Keratinocyte (primary cell): ENCODE measurements at regions not wholly inside any gene's neighbourhood (a gene's known extent, or its start where the extent isn't known, plus 50 kb on each side); places are given as distances from the start of the nearest gene placed in this dataset.

Source experiments
- DNase-seq: peaks from one replicate; pipeline ENCODE4 v3.0.0-alpha.2; 2011; ENCODE audit warnings: low read depth, missing footprints, low spot score
- FAIRE-seq: peaks from 2 replicates; lab custom pipeline; 2011; peaks lifted over from hg19 to GRCh38; lab: Jason Lieb, UNC
- H2AFZ ChIP-seq: 2 replicates; pipeline ENCODE4 v1.6.0; 2012; ENCODE audit warnings: low read length, control low read depth, inconsistent platforms; ENCODE audit not compliant: control insufficient read depth
- H3K27ac ChIP-seq: 2 replicates; pipeline ENCODE4 v1.5.1; 2011; ENCODE audit warnings: low read length; ENCODE audit not compliant: control insufficient read depth, insufficient read depth
- H3K27me3 ChIP-seq: 3 replicates; pipeline ENCODE4 v1.6.0; 2011; ENCODE audit warnings: low read length; ENCODE audit not compliant: control insufficient read depth, insufficient read depth; ENCODE audit errors: extremely low read depth
- H3K36me3 ChIP-seq, 2 experiments: 2 replicates in 1 of 2; 3 replicates in 1 of 2; pipeline ENCODE4 v1.5.1; 2011; ENCODE audit warnings: low read length in 2 of 2, mild to moderate bottlenecking in 1 of 2; ENCODE audit not compliant: control insufficient read depth in 2 of 2, insufficient read depth in 2 of 2; ENCODE audit errors: extremely low read depth in 1 of 2
- H3K4me1 ChIP-seq: 3 replicates; pipeline ENCODE4 v1.5.1; 2011; ENCODE audit warnings: low read length; ENCODE audit not compliant: control insufficient read depth, insufficient read depth; ENCODE audit errors: extremely low read depth
- H3K4me2 ChIP-seq: 3 replicates; pipeline ENCODE4 v1.6.0; 2011; ENCODE audit warnings: low read depth, low read length; ENCODE audit not compliant: control insufficient read depth, insufficient read depth; ENCODE audit errors: extremely low read depth
- H3K4me3 ChIP-seq, 3 experiments: fragments of 200-600 bp in 1 of 3; sonication (generic) in 1 of 3; 2 replicates in 2 of 3; 3 replicates in 1 of 3; pipeline ENCODE4 v1.5.1; 2011 to 2016; ENCODE audit warnings: low read length in 3 of 3, mild to moderate bottlenecking in 3 of 3, control low read depth in 2 of 3, inconsistent platforms in 1 of 3, low read depth in 1 of 3, mixed read lengths in 1 of 3, mixed run types in 1 of 3, moderate library complexity in 1 of 3; ENCODE audit not compliant: control insufficient read depth in 2 of 3, insufficient read depth in 2 of 3; ENCODE audit errors: extremely low read depth in 1 of 3
- H3K79me2 ChIP-seq: 2 replicates; pipeline ENCODE4 v1.6.0; 2012; ENCODE audit warnings: low read length; ENCODE audit not compliant: control insufficient read depth, insufficient read depth
- H3K9ac ChIP-seq: 3 replicates; pipeline ENCODE4 v1.6.0; 2011; ENCODE audit warnings: low read length; ENCODE audit not compliant: control insufficient read depth, insufficient read depth; ENCODE audit errors: extremely low read depth
- H3K9me1 ChIP-seq: 3 replicates; pipeline ENCODE4 v1.6.0; 2011; ENCODE audit warnings: low read length; ENCODE audit not compliant: control insufficient read depth, insufficient read depth; ENCODE audit errors: extremely low read depth
- H3K9me3 ChIP-seq: 2 replicates; pipeline ENCODE4 v1.5.1; 2012; ENCODE audit warnings: low read depth, low read length; ENCODE audit not compliant: control insufficient read depth
- H4K20me1 ChIP-seq: 3 replicates; pipeline ENCODE4 v1.6.0; 2011; ENCODE audit warnings: low read length; ENCODE audit not compliant: control insufficient read depth, insufficient read depth; ENCODE audit errors: extremely low read depth
- CTCF ChIP-seq, 3 experiments: IDR thresholded peaks in 1 of 3; conservative IDR thresholded peaks in 1 of 3; optimal IDR thresholded peaks in 1 of 3; 2 replicates in 2 of 3; 3 replicates in 1 of 3; pipeline versions ENCODE3 to v1.5.1; 2011; ENCODE audit warnings: low read length in 3 of 3, mild to moderate bottlenecking in 3 of 3, moderate library complexity in 2 of 3, control low read depth in 1 of 3, inconsistent platforms in 1 of 3; ENCODE audit not compliant: insufficient read depth in 2 of 3; ENCODE audit errors: extremely low read depth in 1 of 3
- EZH2 ChIP-seq: IDR thresholded peaks from one replicate; pipeline ENCODE4 v1.6.1; 2012; ENCODE audit warnings: inconsistent platforms, mild to moderate bottlenecking, low read length, moderate library complexity
- dilution Hi-C: fragments of 300-500 bp; cut with MboI; formaldehyde crosslinking; loops from one replicate; pipeline ENCODE4 v1.7.0; 2020; ENCODE audit warnings: low sequenced_read_pairs; ENCODE audit not compliant: extremely low pct_ligation_motif_present

DNA sequence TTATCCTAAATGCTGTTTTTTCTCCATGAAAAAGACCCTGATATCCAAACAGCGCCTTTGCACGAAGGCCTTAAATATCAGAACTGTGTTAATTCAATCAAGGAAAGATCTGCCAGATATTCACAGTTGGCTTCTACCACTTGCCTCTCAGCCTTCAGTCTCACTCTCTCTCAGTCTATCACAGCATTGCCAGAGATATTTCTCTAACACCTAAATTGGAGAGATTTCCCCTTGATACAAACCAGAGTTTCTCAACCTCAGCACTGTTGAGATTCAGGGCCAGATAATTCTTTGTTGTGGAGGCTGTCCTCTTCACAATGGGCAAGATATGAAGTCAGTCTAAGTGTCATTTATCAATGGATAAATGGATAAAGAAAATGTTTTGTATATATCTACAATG is 454.1 kb upstream of the MAF start:
- Histone ChIP-seq H3K4me2 (no peak overlapping the region), H3K27ac (no peak overlapping the region), H3K4me3 (no peak overlapping the region), H3K79me2 (no peaks in the 10 kb centered on the region), H3K27me3 (no peaks in the 10 kb centered on the region), H3K36me3 (no peaks in the 10 kb centered on the region), H4K20me1 (no peaks in the 10 kb centered on the region), H3K9me1 (no peaks in the 10 kb centered on the region), H3K9ac (no peak overlapping the region), H3K4me1 (peaks cover 13% of the 10 kb centered on the region), H2AFZ (no peak overlapping the region), H3K9me3 (no peaks in the 10 kb centered on the region)
- dilution Hi-C loops, result no loop called here
- no peak for TF ChIP-seq CTCF (optimal IDR thresholded peaks at IDR 0.05 in 1 of 3, IDR thresholded peaks at IDR 0.05 in 1 of 3, conservative IDR thresholded peaks at IDR 0.05 in 1 of 3; ENCODE audit: extremely low read depth in 1 of 3, insufficient read depth in 2 of 3, low read length in 3 of 3)
- no peak for TF ChIP-seq EZH2
- DNase-seq (no peak), FAIRE-seq (no peak)

GRCh38 chr16:80051040-80051439 is 450.5 kb upstream of the MAF start:
- Histone ChIP-seq H3K4me1 (no peaks in the 10 kb centered on the region), H4K20me1 (no peaks in the 10 kb centered on the region), H3K9ac (no peak overlapping the region), H3K27me3 (no peaks in the 10 kb centered on the region), H2AFZ (no peak overlapping the region), H3K79me2 (no peaks in the 10 kb centered on the region), H3K36me3 (no peaks in the 10 kb centered on the region), H3K4me3 (no peak overlapping the region), H3K9me1 (no peaks in the 10 kb centered on the region), H3K27ac (no peak overlapping the region), H3K9me3 (no peaks in the 10 kb centered on the region), H3K4me2 (no peak overlapping the region)
- DNase-seq, result no peak
- dilution Hi-C loops, result no loop called here
- no peak for TF ChIP-seq CTCF (optimal IDR thresholded peaks at IDR 0.05 in 1 of 3, IDR thresholded peaks at IDR 0.05 in 1 of 3, conservative IDR thresholded peaks at IDR 0.05 in 1 of 3; ENCODE audit: extremely low read depth in 1 of 3, insufficient read depth in 2 of 3, low read length in 3 of 3)
- no peak for TF ChIP-seq EZH2
- no peak for FAIRE-seq
